Colonic mucosa (tissue), 4 donors: ENCODE measurements at regions not wholly inside any gene's neighbourhood (a gene's known extent, or its start where the extent isn't known, plus 50 kb on each side); places are given as distances from the start of the nearest gene placed in this dataset.

Experiments used
- DNase-seq: peaks from one replicate; pipeline ENCODE4 v3.0.0-alpha.2; 2020
- H3K27ac ChIP-seq: fragments of 200-600 bp; one replicate; pipeline ENCODE4 v1.8.0; 2021
- H3K27me3 ChIP-seq: fragments of 200-600 bp; one replicate; pipeline ENCODE4 v1.8.0; 2021
- H3K36me3 ChIP-seq: fragments of 200-600 bp; one replicate; pipeline ENCODE4 v1.8.0; 2021
- H3K4me1 ChIP-seq: fragments of 200-600 bp; one replicate; pipeline ENCODE4 v1.8.0; 2021; ENCODE audit warnings: mild to moderate bottlenecking
- H3K4me3 ChIP-seq: fragments of 200-600 bp; one replicate; pipeline ENCODE4 v1.8.0; 2021
- H3K9ac ChIP-seq, 2 donors: one replicate each; pipeline ENCODE4 v1.7.0; 2013; ENCODE audit warnings: control low read depth in 2 of 2, low read depth in 2 of 2, low read length in 2 of 2
- H3K9me3 ChIP-seq: fragments of 200-600 bp; one replicate; pipeline ENCODE4 v1.8.0; 2021
- intact Hi-C: fragments of 100-400 bp; cut with DNase I; formaldehyde crosslinking; loops from one replicate; pipeline ENCODE4 v1.14.1; 2022
- TF ChIP-seq, protein P1 (sequence below): fragments of 200-600 bp; IDR thresholded peaks from one replicate; pipeline ENCODE4 v1.8.0; 2022; ENCODE audit warnings: antibody characterized with exemption, mild to moderate bottlenecking
- donor health status: healthy.
- donor health status: DM: no; HTN: no; CAD: no.
- donor health status: DM: no; HTN: no; CAD: no.

DNA sequence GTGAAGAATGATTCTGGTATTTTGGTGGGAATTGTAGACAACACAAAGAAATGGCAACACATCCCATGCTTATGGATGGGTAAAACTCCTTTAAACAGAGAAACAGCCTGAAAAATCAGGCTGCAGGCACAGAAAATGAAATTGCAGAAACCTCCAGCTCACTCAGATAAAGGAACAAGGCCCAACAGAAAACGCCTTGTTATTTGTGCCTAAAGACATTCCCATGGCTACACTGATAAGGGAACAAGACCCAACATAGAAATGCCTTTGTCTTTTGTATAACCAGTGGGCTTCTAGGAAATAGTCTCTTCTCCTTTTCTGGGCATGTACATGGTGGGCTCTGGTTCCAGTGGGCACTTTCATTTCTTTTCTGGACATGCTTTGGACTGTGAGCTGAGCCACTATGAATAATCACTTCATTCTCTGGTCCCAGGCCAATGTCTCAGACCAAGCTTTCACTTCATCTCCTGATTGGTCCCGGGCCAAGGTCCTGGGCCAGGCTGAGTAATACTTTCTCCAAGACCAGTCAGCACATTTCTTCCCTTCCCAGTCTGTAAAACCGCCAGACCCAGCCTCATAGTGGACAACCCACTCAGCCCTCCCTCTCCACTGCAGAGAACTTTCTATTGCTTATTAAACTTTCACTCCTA lies 160.5 kb downstream of the TBX22 start:
- H3K27ac ChIP-seq, result no peak overlapping the region
- TF ChIP-seq, protein P1, sequence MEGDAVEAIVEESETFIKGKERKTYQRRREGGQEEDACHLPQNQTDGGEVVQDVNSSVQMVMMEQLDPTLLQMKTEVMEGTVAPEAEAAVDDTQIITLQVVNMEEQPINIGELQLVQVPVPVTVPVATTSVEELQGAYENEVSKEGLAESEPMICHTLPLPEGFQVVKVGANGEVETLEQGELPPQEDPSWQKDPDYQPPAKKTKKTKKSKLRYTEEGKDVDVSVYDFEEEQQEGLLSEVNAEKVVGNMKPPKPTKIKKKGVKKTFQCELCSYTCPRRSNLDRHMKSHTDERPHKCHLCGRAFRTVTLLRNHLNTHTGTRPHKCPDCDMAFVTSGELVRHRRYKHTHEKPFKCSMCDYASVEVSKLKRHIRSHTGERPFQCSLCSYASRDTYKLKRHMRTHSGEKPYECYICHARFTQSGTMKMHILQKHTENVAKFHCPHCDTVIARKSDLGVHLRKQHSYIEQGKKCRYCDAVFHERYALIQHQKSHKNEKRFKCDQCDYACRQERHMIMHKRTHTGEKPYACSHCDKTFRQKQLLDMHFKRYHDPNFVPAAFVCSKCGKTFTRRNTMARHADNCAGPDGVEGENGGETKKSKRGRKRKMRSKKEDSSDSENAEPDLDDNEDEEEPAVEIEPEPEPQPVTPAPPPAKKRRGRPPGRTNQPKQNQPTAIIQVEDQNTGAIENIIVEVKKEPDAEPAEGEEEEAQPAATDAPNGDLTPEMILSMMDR, result no peak
- no peak overlapping the region for H3K9ac ChIP-seq
- no peaks in the 10 kb centered on the region for H3K27me3 ChIP-seq
- H3K36me3 ChIP-seq, result no peaks in the 10 kb centered on the region
- H3K4me3 ChIP-seq, result no peak overlapping the region
- DNase-seq, result no peak
- intact Hi-C loops, result no loop called here
- H3K9me3 ChIP-seq, result no peaks in the 10 kb centered on the region
- no peaks in the 10 kb centered on the region for H3K4me1 ChIP-seq

DNA sequence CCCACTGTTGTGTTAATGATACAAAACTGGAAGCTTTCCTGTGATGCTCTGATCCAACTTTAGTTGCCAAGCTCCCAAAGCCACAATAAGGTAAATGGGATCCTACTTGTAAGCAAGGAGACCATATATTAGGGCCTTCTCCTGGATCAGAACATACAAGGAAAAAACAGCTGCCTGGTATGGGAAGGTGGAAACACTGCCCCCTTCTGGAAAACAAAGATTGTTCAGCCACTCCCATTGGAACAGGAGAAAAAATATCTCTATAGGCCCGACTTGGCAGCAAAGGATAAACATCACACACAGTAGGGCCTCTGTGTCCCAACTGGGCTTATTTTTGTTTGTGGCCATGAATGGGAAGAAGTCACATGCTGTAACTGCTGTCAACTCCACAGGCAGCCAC lies 166.5 kb downstream of the TBX22 start:
- intact Hi-C loops, result no loop called here
- DNase-seq, result no peak
- H3K4me3 ChIP-seq, result no peak overlapping the region
- H3K36me3 ChIP-seq, result no peaks in the 10 kb centered on the region
- no peak overlapping the region for H3K27ac ChIP-seq
- no peak overlapping the region for H3K9ac ChIP-seq
- no peaks in the 10 kb centered on the region for H3K27me3 ChIP-seq
- H3K9me3 ChIP-seq, result no peaks in the 10 kb centered on the region
- TF ChIP-seq, protein P1, result peak; percentile 22
- no peaks in the 10 kb centered on the region for H3K4me1 ChIP-seq

DNA sequence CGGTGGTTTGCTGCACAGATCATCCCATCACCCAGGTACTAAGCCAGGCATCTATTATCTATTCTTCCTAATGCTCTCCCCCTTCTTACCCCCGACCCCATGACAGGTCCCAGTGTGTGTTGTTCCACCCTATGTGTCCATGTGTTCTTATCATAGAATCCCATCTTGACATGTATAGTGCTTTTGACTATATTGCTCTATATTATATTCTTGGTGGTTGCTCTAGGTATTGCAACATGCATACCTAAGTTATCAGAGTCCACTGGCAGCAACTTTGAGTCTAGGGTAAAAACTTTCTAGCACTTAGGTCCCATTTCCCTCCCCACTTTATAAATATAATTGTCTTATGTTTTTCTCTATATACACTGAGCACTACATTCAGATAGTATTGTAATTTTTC lies 170.3 kb downstream of the TBX22 start:
- H3K27ac ChIP-seq, result no peak overlapping the region
- no peak for DNase-seq
- intact Hi-C loops, result no loop called here
- H3K9ac ChIP-seq, result no peak overlapping the region
- no peaks in the 10 kb centered on the region for H3K9me3 ChIP-seq
- no peaks in the 10 kb centered on the region for H3K4me1 ChIP-seq
- TF ChIP-seq, protein P1, result no peak
- H3K4me3 ChIP-seq, result no peak overlapping the region
- H3K27me3 ChIP-seq, result no peaks in the 10 kb centered on the region
- no peaks in the 10 kb centered on the region for H3K36me3 ChIP-seq

DNA sequence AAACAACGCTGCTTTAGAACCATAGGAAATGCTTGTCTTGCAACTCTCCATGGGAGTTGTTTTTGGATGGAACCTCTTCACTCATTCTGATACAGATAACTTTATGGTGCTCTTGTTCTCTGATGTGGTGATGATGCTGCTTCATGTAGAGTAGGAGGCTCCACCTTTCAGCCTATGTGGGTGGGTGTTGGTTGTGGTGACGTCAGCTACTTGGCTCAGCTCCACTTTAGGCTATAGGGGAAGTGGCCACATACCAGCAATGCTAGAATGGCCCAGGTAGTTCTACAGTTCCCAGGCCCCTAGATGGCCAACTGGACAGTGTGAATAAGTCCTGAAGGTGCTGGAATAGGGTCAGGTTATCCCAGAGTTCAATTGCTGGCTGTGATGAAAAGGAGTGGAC lies 192.1 kb downstream of the TBX22 start:
- Histone ChIP-seq H3K4me1 (no peaks in the 10 kb centered on the region), H3K27me3 (no peaks in the 10 kb centered on the region), H3K9me3 (no peaks in the 10 kb centered on the region), H3K36me3 (no peaks in the 10 kb centered on the region), H3K4me3 (no peak overlapping the region), H3K27ac (no peak overlapping the region), H3K9ac (no peak overlapping the region)
- intact Hi-C loops, result no loop called here
- no peak for DNase-seq
- TF ChIP-seq, protein P1, result no peak

DNA sequence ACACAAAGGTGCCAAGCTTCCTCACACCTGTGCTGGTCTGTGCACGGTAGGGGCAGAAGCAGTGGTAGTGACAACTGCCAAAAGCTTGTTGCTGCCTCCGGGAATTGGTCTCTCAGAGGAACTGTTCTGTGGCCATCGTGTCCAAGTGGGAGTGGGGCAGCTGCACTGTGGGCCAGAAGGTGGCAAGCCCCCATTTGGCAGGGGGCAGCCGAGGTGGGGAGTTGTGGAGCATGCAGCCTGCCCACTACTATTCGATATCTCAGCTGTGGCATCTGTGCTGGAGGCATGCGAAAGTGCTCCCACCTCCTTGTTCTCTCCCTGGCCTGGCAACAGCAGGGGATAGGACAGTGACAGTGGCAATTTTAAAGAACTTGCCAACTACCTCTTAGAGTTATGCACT lies 192.8 kb downstream of the TBX22 start:
- Histone ChIP-seq H3K27me3 (no peaks in the 10 kb centered on the region), H3K27ac (no peak overlapping the region), H3K4me1 (no peaks in the 10 kb centered on the region), H3K36me3 (no peaks in the 10 kb centered on the region), H3K4me3 (no peak overlapping the region), H3K9ac (no peak overlapping the region), H3K9me3 (no peaks in the 10 kb centered on the region)
- no peak for DNase-seq
- intact Hi-C loops, result no loop called here
- TF ChIP-seq, protein P1, result no peak
